HG03060 (cell line): ENCODE measurements at regions not wholly inside any gene's neighbourhood (a gene's known extent, or its start where the extent isn't known, plus 50 kb on each side); places are given as distances from the start of the nearest gene placed in this dataset.

ENCODE experiments used
- ATAC-seq: cut with Tn5 transposase; IDR thresholded peaks from one replicate; pipeline ENCODE4 v1.9.1; 2021; ENCODE audit warnings: low read depth, moderate number of reproducible peaks; ENCODE audit not compliant: unreplicated experiment

DNA sequence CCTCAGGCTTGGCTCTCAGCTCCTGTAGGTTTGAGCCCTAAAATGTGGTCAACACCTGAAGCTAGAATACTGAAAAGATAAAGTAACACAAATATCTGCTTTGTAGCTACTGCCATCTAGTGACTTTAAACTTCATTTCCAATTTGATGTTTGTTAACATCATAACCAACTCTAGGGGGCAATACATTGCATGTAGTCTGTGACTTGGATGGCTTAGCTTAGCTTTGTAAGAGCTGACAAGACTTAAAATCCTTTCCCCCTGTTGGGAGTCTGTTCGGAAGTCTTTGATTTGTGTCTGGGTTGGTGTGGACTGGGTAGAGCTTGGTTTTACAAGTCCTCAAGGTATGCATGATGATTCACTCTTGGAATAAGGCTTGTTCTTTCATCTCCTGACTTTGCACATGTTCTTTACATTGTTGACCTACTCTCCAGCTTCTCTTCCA lies 51.7 kb downstream of the SCN11A start:
- ATAC-seq: peak; percentile 55

DNA sequence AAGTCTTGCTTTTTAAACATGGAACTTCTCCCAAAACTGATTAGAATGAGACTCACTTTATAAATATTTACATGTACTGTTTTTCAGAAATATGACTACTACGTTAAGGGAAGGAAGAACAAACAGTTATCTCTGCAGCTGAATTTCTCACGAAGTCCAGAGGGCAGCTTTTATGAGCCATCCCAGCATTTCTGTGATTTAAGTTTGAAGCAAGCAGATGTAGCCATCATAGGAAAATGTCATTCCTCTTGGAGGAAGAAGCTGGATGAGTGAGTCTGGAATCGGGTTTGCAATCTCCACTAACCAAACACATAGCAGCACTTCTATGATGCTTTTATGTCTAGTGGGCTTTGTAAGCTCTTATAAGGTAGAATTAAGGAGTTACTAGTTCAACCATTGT lies 53.7 kb downstream of the SCN11A start:
- no peak for ATAC-seq

DNA sequence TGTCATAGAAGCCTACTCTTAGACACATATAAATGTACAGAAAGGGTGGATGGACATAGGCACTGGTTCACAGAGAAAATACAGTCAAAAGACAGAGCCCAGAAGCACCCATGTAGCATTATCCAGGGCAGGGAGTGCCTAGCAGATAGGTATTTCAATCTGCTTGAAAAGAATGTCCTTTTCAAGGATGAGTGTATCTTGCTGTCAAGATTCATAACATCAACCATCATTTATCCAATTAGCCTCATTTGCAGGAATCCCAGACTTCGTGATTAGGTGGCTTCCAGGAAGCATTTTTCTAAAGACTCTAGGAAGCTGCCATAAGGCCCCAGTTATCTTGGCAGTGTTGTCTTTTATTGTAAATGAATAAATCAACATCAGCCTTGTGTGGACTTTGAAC lies 55.6 kb downstream of the SCN11A start:
- ATAC-seq: no peak

DNA sequence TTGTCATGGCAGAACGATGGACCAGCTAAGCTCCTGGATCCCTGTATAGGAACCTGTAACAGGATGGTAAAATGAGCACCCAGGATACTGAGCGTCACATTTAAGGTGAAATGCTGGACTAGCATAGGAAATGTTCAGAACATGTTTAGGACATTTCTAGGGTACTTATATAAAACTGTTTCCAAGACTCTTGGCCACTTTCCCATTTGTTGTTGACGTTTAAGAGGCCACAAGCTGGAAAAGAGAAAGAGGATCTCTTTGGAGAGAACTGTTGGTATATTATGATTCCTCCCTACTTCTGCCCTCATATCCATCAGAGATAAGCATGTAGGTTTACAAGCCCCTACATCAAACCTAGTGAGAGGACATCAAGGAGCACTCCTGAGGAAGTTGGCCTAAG lies 57.5 kb downstream of the SCN11A start:
- ATAC-seq: no peak

DNA sequence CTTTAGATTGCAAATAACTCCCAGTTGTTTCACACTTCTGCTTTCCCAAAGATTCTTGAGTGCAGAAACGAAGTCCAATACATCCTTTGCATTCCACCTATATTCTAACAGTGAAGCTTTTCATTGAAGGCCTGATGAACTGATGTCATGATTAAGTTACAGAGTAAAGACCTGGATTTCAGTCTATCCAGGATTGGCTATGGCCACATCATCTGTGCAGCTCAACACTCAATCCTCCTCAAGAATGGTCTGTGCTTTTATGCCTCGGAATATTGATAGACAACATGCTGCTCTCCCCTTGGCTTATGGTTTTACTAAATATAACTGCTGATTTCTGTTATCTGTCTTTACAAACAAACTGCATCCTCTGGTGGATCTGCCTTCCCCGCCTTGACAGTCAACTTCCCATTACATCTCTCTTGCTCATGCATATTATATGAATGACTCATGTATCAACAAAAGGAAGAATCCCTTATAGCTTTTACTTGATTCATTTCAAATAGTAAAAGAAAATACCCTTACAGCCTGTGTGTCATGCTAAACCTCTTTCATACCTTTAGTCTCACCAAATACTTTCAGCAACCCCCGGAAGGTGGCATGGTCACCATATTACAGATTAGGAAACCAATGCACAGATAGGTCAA lies 59.5 kb downstream of the SCN11A start:
- no peak for ATAC-seq

DNA sequence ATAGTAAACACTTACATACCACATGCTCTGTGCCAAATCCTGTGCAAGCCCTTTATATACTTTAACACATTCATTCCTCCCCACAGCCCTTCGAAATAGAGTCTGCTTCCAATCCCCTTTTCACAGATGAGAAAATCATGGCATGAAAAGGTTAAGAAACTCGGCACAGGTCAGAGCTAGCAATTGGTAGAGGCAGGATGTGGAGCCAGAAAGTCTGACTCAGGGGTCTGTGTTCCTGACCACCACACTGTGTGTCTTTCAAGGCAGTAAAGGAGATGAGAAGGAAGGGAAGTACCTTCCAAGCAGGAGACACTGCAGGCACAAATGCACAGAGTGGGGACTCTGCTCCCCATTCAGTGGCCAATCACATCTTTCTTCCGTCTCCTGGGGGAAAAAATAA lies 61.1 kb downstream of the SCN11A start:
- ATAC-seq: no peak

DNA sequence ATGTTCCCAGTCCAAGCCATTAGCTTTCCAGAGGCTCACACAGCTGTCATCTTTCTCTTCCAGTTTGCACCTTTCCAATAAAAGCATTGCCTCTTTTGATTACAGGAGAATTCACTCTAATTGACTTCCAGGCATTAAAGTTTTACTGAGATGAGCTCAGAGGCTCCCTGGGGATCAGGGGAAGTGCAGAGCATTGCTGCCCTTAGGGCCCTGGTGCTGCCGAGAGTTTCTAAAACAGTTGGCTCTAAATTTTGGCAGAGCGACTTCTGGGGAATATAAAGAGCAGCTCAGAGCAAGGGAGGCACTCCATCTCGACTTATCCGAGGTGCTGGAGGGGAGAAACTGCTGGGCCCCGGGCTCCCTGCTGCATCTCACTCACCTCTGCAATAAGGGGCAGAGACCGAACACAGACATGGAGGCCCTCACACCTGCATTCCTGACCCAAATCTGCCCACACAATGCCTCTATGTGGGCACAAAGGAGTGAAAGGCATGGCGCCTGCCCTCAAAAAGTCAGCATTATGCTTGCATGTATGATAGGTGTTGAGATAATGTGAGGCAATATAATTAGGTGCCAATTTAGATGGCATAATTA lies 61.7 kb downstream of the SCN11A start:
- ATAC-seq: no peak

DNA sequence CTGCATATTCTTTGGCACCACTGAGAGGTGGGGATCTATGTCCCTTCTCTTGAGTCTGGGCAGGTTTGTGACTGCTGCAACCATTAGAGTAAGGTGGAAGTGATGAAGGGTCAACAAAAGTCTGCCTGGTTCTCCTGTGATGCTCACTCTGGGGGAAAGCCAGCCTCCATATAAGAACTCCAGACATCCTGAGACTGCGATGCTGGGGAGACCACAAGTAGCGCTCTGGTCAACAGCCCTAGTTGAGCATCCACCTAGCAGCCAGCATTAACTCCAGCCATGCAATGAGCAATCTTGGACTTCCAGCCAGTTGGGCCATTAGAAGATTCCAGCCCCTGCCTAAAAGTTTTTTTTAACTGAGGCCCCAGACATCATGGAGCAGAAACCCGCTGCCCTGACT lies 62.8 kb downstream of the SCN11A start:
- no peak for ATAC-seq

DNA sequence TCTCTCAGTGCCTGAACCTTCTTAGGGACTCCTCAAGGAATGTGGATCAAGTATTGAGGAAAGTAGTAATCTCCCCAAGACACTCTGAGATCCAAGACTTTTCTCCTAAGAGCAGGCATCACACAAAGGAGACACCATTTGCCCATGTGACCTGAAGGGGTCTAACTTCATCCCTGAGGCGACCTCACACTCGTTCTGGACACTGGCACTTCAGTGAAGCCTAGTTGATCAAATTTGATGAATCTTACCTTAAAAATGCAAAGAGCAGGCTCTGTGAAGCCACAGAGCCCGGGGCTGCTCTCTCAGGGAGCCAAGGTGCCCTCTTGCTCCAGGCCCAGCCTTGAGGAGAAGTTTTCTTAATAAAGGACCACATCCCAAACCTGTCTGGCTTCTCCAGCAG lies 64.3 kb downstream of the SCN11A start:
- ATAC-seq: no peak

DNA sequence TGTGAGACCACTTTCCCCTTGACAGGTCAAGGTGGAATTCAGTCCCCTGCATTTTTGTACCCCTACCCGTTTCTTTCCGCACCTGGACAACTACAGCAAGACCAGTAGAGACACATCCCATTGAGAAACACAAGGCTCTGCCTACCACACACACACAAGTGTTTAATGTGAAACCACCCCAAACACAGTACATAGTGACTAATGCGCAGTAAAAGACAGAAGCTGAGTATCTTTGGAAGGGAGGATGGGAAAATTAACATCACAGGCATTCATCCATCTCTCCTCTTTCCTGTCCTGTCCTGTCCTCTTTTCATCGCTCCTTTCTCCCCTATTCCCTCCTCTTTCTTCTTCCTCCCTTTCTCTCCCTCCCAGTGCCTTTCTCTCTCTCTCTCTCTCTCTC lies 64.8 kb downstream of the SCN11A start:
- no peak for ATAC-seq

DNA sequence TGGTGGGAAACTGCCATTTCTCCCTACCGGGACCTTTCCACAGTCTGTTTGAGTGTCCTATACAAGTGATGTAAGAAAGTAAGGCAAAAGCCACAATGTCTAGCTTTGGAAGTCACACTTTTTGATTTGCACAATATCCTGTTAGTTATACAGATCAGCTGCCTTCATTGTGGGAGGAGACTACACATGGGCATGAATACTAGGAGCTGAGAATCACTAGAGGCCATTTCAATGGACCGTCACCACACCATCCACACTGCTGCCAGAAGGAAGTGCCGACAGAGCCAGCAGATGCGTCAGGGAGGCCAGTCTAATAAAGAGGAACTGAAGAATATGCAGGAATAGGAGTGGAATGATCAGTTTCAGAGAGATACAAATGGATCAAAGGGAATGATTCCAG lies 65.8 kb downstream of the SCN11A start:
- no peak for ATAC-seq

DNA sequence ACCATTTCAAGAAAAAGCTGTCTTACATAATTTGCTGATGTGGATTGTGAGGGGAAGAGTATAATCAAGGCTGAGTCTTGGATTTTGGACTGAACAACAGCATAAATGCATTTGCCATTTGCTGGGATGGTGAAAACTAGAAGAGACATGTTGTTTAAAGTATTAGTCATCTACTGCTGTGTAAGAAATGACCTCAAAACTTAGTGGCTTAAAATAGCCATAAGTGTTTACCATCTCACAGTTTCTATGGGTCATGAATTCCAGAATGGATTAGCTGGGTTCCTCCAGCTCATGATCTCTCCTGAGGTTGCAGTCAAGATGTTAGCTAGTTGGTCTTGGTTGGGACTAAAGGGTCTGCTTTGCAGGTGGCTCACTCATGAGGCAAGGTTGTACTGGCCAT lies 66.2 kb downstream of the SCN11A start:
- no peak for ATAC-seq

DNA sequence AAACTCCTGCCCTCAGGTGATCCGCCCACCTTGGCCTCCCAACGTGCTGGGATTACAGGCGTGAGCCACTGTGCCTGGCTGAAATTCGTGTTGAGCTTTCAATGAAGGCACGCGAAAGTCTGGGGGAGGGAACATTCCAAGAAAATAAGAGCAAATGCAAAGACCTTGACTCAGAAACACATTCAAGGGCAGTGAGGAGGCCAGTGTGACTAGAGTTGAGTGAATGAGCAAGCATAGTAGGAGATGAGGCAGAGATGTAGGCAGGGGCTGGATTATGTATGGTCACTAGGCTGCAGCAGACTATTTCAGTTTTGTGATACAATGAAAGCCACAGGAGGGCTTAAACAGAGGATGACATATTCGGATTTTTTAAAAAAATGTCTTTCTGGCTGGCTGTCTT lies 67.0 kb downstream of the SCN11A start:
- ATAC-seq: no peak

DNA sequence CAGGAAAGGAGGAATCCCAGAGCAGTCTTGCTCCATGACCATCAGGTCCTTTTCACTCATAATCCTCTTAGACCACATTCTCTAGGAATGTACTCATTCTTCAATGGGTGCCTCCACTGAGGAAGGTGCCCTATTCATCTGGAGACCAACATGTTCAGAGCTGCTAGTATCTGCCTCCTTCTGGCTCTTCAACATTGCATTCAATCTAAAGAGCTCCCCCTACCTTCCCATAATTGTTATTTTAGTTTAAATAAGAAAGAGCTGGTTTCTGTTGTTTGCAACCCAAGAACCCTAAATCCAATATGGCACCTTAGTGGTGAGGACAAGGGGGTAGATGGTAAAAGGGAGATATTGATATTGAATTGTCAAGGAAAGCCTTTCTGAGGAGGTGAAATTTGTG lies 67.6 kb downstream of the SCN11A start:
- ATAC-seq: no peak

DNA sequence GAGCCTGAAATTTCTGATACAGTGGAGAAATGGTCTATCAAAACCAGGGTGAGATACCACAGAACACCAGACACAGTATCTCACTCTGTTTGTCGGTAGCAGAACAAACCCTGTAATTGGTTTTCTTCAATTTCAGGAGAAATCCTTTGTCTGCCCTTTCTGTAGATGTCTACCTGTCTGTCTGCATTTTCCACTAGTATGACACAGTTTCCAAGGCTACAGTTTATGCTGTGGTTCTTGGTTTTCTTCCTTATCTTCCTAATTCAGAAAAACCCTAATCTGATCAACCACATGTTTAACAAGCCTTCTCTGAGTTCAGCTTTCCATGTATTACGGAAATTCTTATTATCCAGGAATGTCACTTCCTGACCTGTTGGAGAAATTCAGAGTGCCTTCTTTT lies 70.8 kb downstream of the SCN11A start:
- no peak for ATAC-seq

DNA sequence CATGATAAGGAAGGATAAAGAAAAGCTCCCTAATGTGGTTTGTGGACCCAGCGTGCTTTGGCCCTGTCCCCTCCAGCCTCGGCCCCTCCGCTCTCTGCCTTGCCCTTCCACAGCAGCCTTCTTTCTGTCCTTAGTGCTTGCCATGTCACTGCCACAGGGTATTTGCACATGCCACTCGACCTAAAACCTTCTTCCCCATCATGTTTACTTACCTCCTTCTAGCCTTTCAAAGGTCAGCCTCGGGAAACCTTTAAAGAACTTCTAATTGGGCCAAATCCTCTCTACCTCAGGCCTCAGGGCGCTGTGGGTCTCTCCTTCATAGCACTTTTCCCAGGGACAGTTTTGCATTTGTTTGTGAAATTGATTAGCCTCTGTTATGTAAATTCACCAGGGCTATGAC lies 73.0 kb downstream of the SCN11A start:
- no peak for ATAC-seq

DNA sequence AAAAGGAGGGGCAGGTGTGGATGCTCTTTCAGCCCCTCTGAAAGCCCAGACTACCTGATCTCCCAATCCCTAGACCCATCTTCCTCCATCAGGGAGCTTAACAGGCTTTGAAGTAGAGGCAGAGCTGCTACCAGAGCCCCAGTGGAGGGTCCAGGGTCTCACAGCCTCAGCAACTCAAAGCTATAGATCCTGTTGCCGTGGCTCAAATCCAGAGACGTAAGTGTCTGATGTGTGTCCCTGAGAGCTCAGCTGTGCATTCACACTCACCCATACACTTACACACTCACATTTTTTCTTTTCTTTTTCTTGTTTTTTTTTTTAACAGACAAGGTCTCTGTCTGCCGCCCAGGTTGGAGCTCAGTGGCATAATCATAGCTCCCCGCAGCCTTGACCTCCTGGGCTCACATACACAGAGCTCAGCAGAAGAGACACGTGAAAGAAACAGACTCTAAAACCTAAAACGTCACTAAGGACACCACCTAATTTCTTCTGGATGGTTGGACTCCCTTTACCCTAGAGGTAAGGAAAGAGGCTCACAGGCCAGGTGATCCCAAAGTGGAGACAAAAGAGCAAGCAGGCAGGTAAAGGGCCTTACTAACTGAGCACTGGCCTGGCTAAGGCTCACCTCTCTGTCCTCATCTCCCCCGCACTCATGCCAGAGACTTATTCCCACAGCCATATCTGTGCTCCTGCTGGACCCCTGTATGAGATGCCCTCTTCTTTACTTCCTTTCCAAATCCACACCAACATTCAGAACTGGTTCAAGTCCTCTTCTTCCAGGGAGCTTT lies 80.7 kb downstream of the SCN11A start:
- ATAC-seq: no peak

DNA sequence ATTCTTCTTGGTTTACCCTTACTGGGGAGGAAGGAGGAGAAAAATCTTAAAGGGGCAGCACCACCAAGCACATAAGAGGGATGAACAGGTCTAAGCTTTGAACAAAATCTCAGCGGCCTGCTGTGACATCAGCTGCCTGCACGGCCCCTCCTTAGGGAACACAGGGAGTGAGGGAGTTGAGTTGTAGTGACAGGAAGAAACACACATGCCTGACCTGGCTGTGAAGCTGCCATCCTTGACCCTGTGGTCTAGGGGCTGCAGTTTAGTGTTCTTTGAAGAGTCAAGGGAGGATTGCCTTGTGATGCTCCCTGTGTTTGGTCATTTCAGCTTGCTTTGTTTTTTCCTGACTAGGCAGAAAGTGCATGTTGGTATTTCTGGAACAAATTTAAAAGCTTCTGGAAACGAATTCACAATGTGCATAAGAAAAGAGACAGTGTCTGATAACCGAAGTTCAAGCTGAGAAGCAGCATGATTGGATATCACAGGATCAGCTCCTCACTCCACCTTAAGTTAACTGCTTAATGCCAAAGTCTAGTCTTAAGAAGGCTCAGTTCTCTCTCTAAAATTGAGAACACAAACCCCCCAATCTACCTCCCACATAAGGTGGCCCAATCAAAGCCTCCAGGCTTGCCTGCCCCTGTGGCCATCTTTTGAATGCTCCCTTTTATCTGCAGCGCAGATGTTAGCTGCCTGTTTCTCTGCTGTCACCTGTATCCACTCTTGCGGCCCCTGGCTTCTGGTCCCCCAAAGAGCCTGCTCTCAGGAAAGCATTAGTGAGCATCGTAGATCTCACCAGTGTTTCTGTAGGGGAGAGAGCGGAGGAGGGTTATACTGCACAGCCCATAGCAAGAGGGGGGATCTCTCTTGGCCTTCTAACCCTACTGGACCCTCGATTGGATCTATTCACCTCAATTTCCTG lies 82.2 kb downstream of the SCN11A start:
- no peak for ATAC-seq

DNA sequence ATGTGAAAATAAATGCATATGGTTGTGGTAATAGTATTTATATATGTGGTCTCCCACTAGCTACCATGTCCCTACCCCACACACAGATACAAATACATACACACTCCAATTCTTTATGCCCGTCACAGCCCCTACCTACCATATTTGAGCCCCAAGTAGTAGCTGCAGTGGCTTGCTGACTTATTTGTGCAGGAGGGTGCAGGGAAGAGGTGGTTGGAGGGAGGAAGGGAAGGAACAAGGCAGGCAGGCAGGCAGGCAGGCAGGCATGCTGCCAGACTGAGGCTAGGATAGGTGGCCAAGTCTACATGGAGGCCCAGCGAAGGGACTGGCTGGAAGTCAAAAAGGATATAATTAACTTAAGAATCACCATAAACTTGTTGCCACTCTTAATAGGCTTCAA lies 82.9 kb downstream of the SCN11A start:
- ATAC-seq: no peak

DNA sequence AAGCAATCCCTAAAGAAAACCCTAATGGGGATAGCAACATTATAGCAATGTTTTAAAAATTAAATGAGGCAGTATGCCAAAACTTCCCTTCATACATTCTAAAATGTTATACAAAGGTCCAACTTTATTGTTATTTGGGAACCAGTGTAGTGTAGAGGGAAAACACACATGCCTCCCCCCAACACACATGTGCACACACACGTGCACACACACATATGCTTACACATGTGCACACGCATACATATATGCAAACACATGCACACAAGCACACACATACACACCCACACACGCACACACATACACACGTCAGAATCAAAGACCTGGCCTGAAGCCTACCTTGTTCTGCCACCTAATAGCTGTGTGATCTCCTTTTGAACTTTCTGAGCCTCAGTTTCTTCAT lies 83.3 kb downstream of the SCN11A start:
- no peak for ATAC-seq

DNA sequence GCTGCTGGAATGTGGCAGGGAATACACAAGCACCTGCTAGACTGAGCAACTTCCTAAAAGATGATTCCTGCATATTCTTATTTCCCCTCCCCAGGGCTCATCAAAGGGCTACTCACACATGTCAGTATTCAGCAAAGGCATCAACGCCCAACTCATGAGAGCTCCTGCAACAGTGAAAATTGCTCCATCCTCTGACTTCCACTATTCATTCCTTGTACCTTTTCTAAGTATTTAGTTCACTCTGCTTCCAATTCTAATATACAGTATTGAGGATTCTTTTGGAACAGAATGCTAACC lies 84.1 kb downstream of the SCN11A start:
- no peak for ATAC-seq
